GM04504 (cell line): ENCODE measurements at regions not wholly inside any gene's neighbourhood (a gene's known extent, or its start where the extent isn't known, plus 50 kb on each side); places are given as distances from the start of the nearest gene placed in this dataset.
A peak's percentile ranks its signal among the peaks of the same experiment; 100 is the strongest.

Source experiments
- DNase-seq: peaks from one replicate; pipeline ENCODE4 v3.0.0-alpha.2; 2012; ENCODE audit warnings: low read depth

DNA sequence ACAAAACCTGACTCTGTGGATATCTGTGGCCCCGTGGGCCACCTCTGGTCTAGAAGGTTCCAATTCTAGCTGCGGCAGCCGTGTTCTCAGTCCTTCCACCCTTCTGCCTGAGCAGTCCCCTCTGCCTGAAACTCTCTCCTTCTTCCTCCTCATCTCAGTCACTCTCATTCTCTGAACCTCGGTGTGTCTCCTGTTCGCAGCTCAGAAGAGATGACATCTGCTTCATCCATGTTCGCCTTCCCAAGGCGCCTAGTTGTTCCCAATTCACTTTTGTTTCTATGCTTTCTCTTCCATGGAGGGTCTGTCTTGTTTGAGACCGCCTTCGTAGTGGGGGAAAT is 95.5 kb downstream of the CEBPB start:
- no peak for DNase-seq

GRCh38 chr20:50286609-50287008 is 96.0 kb downstream of the CEBPB start:
- peak; percentile 92 for DNase-seq

DNA sequence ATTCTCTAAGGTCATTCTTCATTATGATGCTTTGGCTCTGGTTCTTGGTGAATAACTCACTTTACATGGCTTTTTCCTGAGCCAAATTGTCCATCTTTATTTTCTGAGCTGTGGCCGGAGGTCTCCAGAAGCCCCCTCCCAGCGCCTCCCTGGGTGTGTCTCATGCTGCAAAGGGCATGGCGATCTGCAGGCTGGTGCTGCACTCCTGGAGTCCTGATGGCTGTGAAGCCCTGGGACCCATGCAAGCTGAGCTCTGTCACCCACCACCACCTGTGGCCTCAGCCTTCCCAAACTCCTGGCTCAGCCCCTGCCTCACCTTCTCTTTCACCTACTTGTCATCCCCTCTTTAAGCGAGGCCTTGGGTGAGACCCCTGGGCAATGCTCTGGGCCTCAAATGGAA is 96.9 kb downstream of the CEBPB start:
- DNase-seq, result no peak

DNA sequence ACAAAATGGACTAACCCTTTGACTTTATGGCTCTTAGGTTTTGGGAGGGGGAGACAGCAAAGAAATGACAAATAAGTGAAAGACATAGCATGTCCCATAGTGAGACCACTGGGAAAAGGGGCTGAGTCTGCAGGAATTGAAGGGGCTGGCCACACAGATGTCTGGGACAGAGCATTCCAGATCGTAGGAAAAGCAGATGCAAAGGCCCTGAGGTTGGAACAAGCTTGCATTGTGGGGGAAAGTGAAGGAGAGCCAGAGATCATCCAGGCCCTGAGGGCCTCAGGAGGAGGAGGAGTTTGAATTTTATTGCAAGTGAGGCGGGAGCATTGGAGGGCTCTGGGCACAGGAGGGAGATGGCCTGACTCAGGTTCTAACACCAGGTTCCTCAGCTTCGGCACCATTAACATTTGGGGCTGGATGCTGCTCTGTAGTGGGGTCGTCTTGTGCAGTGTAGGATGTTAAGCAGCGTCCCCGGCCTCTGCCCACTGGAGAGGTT is 97.5 kb downstream of the CEBPB start:
- no peak for DNase-seq

DNA sequence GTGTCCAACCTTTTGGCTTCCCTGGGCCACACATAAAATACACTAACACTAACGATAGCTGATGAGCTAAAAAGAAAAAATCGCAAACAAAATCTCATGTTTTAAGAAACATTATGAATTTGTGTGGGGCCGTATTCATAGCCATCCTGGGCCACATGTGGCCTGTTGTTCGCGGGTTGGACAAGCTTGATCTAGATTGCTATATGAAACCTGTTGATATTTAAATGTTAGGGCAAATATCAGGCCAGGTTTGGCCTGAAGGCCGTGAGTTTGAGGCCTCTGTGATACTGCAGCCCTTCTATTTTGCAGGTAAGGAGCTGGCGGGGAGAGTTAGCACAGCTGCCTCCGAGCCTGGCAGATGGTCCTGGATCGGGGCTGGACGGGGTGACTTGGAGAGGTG is 99.0 kb downstream of the CEBPB start:
- no peak for DNase-seq

GRCh38 chr20:50290112-50290511 is 99.5 kb downstream of the CEBPB start:
- no peak for DNase-seq

DNA sequence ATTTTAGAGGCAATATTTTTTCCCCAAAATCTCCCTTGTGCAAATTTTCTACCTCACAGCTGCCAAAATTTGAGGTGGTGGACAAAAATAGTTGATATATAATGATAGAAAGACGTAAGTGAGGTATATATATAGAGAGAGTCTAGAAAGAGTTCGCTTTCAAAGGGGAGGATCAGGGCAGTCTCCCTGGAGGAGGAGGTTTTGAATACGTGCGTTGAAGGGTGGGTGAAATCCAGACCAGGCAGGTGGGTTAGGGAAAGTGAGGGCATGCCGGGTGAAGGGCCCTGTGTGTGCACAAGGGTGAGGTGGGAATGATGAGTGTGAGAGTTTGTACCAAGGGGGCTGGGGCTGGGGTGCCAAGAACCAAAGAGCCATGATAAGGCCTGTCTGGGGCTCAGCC is 100.2 kb downstream of the CEBPB start:
- no peak for DNase-seq

GRCh38 chr20:50291254-50292078 is 100.8 kb downstream of the CEBPB start:
- no peak for DNase-seq

GRCh38 chr20:50292079-50292590 is 101.5 kb downstream of the CEBPB start:
- no peak for DNase-seq

GRCh38 chr20:50292591-50293283 is 102.1 kb downstream of the CEBPB start:
- DNase-seq, result peak; percentile 97

GRCh38 chr20:50293284-50294139 is 102.9 kb downstream of the CEBPB start:
- DNase-seq, result no peak

- DNase-seq, result no peak
These were observed 103.8 kb downstream of the CEBPB start for GRCh38 chr20:50294164-50295088.

DNA sequence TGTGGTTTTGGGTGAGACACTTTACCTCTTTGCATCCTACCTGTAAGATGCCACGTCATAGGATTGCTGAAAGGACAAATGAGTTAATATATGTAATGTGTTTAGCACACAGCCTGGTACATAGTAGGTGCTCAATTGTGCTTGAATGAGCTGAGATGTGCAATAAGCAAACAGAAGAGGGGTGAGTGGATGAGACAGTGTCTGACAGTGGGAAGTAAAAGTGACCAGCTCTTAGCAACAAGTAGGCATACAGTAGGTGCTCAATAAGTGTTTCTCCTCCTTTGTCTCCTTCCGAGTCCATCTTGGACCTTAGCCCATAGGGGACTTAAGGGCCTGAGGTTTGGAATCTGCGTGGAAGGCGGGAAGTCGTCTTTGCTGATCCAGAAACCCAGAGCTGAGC is 104.7 kb downstream of the CEBPB start:
- no peak for DNase-seq

GRCh38 chr20:50295762-50296449 is 105.3 kb downstream of the CEBPB start:
- DNase-seq, result no peak

GRCh38 chr20:50296450-50297375 is 106.1 kb downstream of the CEBPB start:
- DNase-seq, result no peak

DNA sequence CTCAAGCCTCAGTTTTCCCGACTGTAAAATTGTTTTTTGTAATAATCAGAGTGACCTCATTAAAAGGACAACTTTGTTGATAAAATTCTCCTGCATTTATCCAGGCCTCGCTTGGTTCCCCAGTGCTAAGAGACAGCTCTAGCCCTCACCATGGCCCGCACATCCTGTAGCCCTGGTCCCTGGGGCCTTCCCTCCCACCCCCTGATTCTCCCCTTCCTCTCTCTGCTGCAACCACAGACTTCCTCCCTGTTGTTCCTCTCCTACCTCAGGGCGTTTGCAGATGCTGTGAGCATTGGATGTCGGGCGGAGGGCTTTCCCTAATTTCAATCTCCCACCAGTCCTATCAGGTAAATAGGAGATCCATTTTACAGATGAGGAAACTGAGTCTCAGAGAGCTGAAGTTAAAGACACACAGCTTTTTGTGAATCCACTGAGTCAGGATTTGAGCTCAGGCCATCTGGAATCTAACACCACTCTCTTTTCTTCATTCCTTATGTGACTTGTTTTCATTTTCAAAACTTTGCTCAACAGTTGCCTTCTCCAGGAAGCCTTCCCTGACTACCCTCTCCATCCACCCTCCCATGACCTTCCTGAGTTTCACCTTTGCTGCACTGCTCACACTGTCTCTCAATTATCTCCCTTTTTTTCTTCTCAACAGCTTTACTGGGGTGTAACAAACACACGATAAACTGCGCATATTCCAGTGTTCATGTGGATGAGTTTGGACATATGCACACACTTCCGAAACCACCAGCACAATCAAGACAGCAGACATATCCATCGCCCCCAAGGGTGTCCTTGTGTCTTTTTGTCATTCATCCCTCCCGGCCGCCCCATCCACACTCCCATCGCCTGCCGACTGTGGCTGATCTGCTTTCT is 107.1 kb downstream of the CEBPB start:
- no peak for DNase-seq

- DNase-seq, result no peak
These were observed 108.1 kb downstream of the CEBPB start for GRCh38 chr20:50298554-50299324.

DNA sequence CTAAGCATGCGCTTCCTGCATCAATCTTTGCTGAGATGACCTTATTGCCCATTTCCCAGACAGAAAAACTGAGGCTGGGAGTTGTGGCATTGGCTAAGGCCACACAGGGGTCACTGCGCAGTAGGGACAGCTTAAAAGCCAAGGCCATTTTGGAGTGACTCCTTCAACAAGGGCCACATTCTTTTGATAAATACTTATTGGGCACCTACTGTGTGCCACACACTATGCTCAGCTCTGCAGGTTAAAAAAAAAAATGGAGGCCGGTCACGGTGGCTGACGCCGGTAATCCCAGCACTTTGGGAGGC is 108.6 kb downstream of the CEBPB start:
- DNase-seq, result no peak
